ENCODE measurements at regions not wholly inside any gene's neighbourhood (a gene's known extent, or its start where the extent isn't known, plus 50 kb on each side); places are given as distances from the start of the nearest gene placed in this dataset.

GRCh38 chr18:46422552-46423055 is 234.4 kb downstream of the LOXHD1 start:
- TF ChIP-seq ZBTB33 (IDR thresholded peaks at IDR 0.05) (no peak), TAF1 (conservative IDR thresholded peaks at IDR 0.05) (no peak), CTCF (IDR thresholded peaks at IDR 0.05; ENCODE audit: low read depth, low read length, missing input control) (no peak), SP1 (IDR thresholded peaks at IDR 0.05) (peak; percentile 56), RAD21 (IDR thresholded peaks at IDR 0.05) (peak in 1 of 2 donors; percentile 14), YY1 (IDR thresholded peaks at IDR 0.05) (peak; percentile 30), REST (IDR thresholded peaks at IDR 0.05) (no peak), MAX (IDR thresholded peaks at IDR 0.05) (peak; percentile 35), EGR1 (IDR thresholded peaks at IDR 0.05; ENCODE audit: low read depth in 2 of 2) (no peak), GABPA (IDR thresholded peaks at IDR 0.05 in 1 of 2, conservative IDR thresholded peaks at IDR 0.05 in 1 of 2) (no peak), RXRA (IDR thresholded peaks at IDR 0.05) (peak; percentile 57 to 75), ATF3 (IDR thresholded peaks at IDR 0.05) (peak; percentile 13), NR2F2 (IDR thresholded peaks at IDR 0.05) (peak; percentile 48), HNF4A (conservative IDR thresholded peaks at IDR 0.05) (peak; percentile 66 to 75)

Measured in liver (tissue), 3 donors.